Right lobe of liver (tissue), 4 donors: ENCODE measurements at regions not wholly inside any gene's neighbourhood (a gene's known extent, or its start where the extent isn't known, plus 50 kb on each side); places are given as distances from the start of the nearest gene placed in this dataset.

ENCODE experiments used
- POLR2A ChIP-seq: fragments of 450-650 bp; IDR thresholded peaks from one replicate; pipeline ENCODE4 v1.6.1; 2017; ENCODE audit warnings: antibody characterized with exemption, mild to moderate bottlenecking
- TF ChIP-seq, protein P1 (sequence below), 4 donors: fragments of 200-600 bp in 3 of 4; fragments of 450-650 bp in 1 of 4; IDR thresholded peaks; one replicate each; pipeline versions ENCODE4 v1.5.1 to v1.8.0; 2016 to 2022; ENCODE audit warnings: antibody characterized with exemption in 4 of 4, mild to moderate bottlenecking in 2 of 4
- donor health status: DM: no; HTN: no; CAD: no.
- donor health status: DM: no; HTN: no; CAD: no.
- donor health status: DM: no; HTN: yes; CAD: no.

DNA sequence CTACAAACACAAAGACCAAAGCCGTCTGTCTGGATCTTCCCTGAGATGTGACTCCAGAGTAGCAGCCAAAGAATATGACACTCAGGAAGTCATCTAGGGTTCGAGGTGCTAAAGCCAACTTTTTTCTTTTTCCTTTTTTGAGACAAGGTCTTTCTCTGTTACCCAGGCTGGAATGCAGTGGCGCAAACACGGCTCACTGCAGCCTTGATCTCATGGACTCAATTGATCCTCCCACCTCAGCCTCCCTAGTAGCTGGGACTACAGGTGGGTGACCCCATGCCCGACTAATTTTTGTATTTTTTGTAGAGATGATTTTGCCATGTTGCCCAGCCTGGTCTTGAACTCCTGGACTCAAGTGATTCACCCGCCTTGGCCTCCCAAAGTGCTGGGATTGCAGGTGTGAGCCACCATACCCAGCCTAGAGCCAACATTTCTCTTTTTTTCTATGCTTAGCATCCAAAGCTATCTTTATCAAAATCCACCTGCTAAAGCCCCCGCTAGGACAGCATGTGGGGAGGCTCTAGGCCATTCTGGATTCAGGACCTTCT is 92.8 kb downstream of the TMEM17 start:
- no peak for TF ChIP-seq POLR2A
- TF ChIP-seq, protein P1, sequence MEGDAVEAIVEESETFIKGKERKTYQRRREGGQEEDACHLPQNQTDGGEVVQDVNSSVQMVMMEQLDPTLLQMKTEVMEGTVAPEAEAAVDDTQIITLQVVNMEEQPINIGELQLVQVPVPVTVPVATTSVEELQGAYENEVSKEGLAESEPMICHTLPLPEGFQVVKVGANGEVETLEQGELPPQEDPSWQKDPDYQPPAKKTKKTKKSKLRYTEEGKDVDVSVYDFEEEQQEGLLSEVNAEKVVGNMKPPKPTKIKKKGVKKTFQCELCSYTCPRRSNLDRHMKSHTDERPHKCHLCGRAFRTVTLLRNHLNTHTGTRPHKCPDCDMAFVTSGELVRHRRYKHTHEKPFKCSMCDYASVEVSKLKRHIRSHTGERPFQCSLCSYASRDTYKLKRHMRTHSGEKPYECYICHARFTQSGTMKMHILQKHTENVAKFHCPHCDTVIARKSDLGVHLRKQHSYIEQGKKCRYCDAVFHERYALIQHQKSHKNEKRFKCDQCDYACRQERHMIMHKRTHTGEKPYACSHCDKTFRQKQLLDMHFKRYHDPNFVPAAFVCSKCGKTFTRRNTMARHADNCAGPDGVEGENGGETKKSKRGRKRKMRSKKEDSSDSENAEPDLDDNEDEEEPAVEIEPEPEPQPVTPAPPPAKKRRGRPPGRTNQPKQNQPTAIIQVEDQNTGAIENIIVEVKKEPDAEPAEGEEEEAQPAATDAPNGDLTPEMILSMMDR (IDR thresholded peaks at IDR 0.05): no peak
